Mononuclear cell (primary cell): ENCODE measurements at regions not wholly inside any gene's neighbourhood (a gene's known extent, or its start where the extent isn't known, plus 50 kb on each side); places are given as distances from the start of the nearest gene placed in this dataset.

Source experiments
- H3K27me3 ChIP-seq: 2 replicates; pipeline ENCODE4 v1.6.0; 2011; ENCODE audit warnings: low read length, control low read depth; ENCODE audit not compliant: insufficient read depth
- H3K4me1 ChIP-seq: 2 replicates; pipeline ENCODE4 v1.5.1; 2011; ENCODE audit warnings: mild to moderate bottlenecking, low read length, control low read depth; ENCODE audit not compliant: insufficient read depth
- H3K4me3 ChIP-seq: 2 replicates; pipeline ENCODE4 v1.5.1; 2011; ENCODE audit warnings: mild to moderate bottlenecking, low read length, moderate library complexity
- H3K9me3 ChIP-seq: 2 replicates; pipeline ENCODE4 v1.5.1; 2011; ENCODE audit warnings: low read depth, mild to moderate bottlenecking, control low read depth, low read length

GRCh38 chr9:4921449-4921848 lies 63.6 kb upstream of the JAK2 start:
- peaks cover 5% of the 10 kb centered on the region for H3K4me1 ChIP-seq

DNA sequence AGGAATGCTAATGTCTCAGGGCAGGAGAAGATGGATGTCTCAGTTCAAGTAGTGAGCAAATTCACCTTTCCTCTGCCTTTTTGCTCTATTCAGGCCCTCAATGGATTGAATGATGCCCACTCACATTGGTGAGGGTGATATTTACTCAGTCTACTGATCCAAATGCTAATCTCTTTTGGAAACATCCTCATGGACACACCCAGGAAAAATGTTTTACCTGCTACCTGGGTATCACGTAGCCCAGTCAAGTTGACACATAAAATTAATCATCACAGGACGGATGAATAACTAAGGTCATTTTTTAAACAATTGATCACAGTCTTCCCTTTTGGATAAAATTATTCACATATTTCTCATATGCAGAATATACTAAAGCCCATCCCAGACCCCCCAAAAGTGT lies 63.0 kb upstream of the JAK2 start:
- no peak overlapping the region for H3K4me3 ChIP-seq
- no peaks in the 10 kb centered on the region for H3K9me3 ChIP-seq
- peaks cover 5% of the 10 kb centered on the region for H3K4me1 ChIP-seq
- H3K27me3 ChIP-seq: no peaks in the 10 kb centered on the region

More at GRCh38 chr9:4921449-4921848, 63.6 kb upstream of the JAK2 start:
- Histone ChIP-seq H3K27me3 (no peaks in the 10 kb centered on the region), H3K4me3 (no peak overlapping the region), H3K9me3 (no peaks in the 10 kb centered on the region)

- H3K27me3 ChIP-seq: no peaks in the 10 kb centered on the region
- no peak overlapping the region for H3K4me3 ChIP-seq
- peaks cover 5% of the 10 kb centered on the region for H3K4me1 ChIP-seq
- no peaks in the 10 kb centered on the region for H3K9me3 ChIP-seq
Measured at GRCh38 chr9:4922730-4923129, 62.3 kb upstream of the JAK2 start.

GRCh38 chr9:4923141-4923540 lies 61.9 kb upstream of the JAK2 start:
- Histone ChIP-seq H3K4me1 (peaks cover 5% of the 10 kb centered on the region), H3K4me3 (no peak overlapping the region), H3K9me3 (no peaks in the 10 kb centered on the region), H3K27me3 (no peaks in the 10 kb centered on the region)

DNA sequence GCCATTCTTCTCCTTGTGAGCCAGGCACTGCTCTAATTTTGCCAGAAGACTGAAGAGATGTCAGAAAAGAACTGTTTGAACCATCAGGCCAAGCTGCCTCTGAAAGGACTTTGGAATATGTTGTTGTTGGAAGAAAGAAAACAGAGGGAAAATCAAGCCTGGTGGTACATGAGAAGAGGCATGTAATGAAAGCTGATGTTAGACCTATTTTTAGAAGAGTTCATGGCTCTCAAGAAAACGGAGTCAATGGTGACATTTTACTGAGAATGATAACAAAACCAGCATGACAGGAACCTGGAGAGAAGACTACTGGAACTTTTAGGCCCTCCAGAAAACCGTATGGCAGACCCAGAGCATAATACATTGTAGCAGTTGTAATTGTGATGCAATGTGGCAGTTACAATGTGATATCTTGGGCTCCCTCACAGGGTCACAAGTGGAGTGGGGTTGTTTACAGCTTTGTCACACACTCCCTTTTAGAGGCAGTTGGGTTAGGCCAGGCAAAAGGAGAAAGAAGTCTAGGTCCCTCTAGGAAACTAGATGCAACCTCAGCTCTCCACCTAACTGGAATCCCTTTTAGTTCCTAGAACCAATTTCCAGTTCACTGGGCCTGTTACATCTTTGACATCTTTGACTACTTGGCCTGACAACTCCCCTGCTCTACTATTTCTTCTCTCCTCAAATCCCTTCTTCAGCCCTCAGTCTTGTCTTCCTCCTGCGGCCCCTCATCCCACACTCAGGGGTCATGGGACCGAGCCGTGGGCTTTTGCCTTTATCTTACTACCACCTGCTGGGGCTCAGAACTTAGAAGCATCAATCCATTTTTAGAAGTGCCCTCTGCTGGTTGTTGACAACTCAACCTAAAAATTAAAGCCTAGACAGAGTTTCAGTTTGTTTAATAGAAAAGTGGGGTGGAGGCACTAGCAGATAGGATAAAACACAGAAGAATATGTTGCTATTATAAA lies 61.2 kb upstream of the JAK2 start:
- H3K27me3 ChIP-seq: no peaks in the 10 kb centered on the region
- no peaks in the 10 kb centered on the region for H3K9me3 ChIP-seq
- no peak overlapping the region for H3K4me3 ChIP-seq
- peaks cover 5% of the 10 kb centered on the region for H3K4me1 ChIP-seq

DNA sequence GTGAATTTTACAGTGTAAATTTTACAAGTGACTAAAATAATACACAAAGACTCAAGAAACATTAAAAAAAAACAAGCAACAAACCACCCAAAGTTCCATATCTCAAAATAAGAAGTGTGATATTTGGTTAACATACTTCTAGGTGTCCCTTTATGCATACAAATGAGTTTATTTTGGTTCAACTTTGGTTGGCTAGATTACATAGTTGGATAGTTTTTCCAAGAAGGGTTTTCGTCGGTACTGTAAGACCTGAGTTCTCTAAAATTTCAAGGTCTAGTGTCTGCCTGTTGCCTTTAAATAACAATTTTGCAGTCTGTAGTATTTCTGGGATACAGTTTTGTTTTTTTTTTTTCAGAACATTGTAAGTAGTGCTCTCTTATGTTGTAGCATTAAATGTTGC lies 58.8 kb upstream of the JAK2 start:
- Histone ChIP-seq H3K4me3 (no peak overlapping the region), H3K9me3 (no peaks in the 10 kb centered on the region), H3K4me1 (peaks cover 14% of the 10 kb centered on the region), H3K27me3 (no peaks in the 10 kb centered on the region)

- Histone ChIP-seq H3K4me1 (peaks cover 14% of the 10 kb centered on the region), H3K4me3 (no peak overlapping the region), H3K9me3 (no peaks in the 10 kb centered on the region), H3K27me3 (no peaks in the 10 kb centered on the region)
Measured at GRCh38 chr9:4927043-4927471, 58.0 kb upstream of the JAK2 start.

GRCh38 chr9:4927701-4928100 lies 57.4 kb upstream of the JAK2 start:
- Histone ChIP-seq H3K27me3 (no peaks in the 10 kb centered on the region), H3K4me1 (peaks cover 14% of the 10 kb centered on the region), H3K4me3 (no peak overlapping the region), H3K9me3 (no peaks in the 10 kb centered on the region)

- H3K27me3 ChIP-seq: no peaks in the 10 kb centered on the region
- no peaks in the 10 kb centered on the region for H3K9me3 ChIP-seq
- no peak overlapping the region for H3K4me3 ChIP-seq
- peaks cover 21% of the 10 kb centered on the region for H3K4me1 ChIP-seq
Measured at GRCh38 chr9:4929917-4930316, 55.2 kb upstream of the JAK2 start.

- peaks cover 48% of the 10 kb centered on the region for H3K4me1 ChIP-seq
- no peaks in the 10 kb centered on the region for H3K9me3 ChIP-seq
- no peak overlapping the region for H3K4me3 ChIP-seq
- H3K27me3 ChIP-seq: no peaks in the 10 kb centered on the region
Measured at GRCh38 chr9:4932681-4933080, 52.4 kb upstream of the JAK2 start.

GRCh38 chr9:4933177-4933576 lies 51.9 kb upstream of the JAK2 start:
- peaks cover 52% of the 10 kb centered on the region for H3K4me1 ChIP-seq
- H3K27me3 ChIP-seq: no peaks in the 10 kb centered on the region
- no peak overlapping the region for H3K4me3 ChIP-seq
- no peaks in the 10 kb centered on the region for H3K9me3 ChIP-seq

DNA sequence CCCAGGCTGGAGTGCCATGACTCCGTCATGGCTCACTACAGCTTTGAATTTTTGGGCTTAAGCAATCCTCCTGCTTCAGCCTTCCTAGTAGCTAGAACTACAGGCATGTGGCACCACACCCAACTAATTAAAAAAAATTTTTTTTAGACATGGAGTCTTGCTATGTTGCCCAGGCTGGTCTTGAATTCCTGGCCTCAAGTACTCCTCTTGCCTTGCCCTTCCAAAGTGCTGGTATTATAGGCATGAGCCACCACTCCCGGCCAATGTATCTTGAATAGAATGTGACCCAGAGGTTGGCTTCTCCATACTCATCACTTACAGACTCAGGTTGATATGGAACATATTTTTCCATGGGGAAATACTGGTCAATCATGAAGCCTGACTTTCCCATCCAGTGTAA lies 51.2 kb upstream of the JAK2 start:
- Histone ChIP-seq H3K4me3 (no peak overlapping the region), H3K9me3 (no peaks in the 10 kb centered on the region), H3K4me1 (peaks cover 59% of the 10 kb centered on the region), H3K27me3 (no peaks in the 10 kb centered on the region)

DNA sequence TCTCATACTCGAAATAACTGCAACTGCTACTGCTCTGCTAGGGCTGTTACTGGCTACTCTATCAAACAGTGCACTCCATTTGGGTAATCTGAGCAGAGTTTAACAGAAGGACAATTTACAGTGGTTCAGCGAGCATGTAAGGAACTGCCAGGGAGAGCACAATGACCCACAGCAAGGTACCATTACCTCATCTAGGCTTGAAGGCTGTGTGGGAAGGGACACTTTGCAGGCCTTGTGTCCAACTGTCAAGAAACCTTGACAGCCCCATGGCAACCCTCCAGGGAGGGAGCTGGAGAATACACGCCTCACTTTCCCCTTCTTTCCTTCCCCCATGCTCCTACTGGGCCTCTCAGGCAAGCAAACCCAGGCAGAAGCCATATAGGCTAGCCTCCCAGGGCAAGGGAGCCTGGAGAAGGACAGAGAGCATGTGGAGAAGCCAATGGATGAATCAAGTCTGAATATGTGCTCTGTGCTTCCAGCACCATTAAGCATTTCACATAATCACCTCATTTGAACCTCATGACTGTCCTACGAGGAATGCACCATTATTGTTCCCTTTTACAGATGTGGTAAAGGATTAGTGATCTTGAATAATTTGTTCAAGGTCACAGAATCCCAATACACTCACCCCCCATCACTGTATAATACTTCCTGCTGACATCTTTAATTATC lies 49.9 kb upstream of the JAK2 start:
- Histone ChIP-seq H3K4me1 (peaks cover 63% of the 10 kb centered on the region), H3K4me3 (no peak overlapping the region)

More for the DNA sequence above, 49.9 kb upstream of the JAK2 start:
- H3K27me3 ChIP-seq: no peaks in the 10 kb centered on the region
- H3K9me3 ChIP-seq: no peaks in the 10 kb centered on the region
